ENCODE measurements at regions not wholly inside any gene's neighbourhood (a gene's known extent, or its start where the extent isn't known, plus 50 kb on each side); places are given as distances from the start of the nearest gene placed in this dataset.

DNA sequence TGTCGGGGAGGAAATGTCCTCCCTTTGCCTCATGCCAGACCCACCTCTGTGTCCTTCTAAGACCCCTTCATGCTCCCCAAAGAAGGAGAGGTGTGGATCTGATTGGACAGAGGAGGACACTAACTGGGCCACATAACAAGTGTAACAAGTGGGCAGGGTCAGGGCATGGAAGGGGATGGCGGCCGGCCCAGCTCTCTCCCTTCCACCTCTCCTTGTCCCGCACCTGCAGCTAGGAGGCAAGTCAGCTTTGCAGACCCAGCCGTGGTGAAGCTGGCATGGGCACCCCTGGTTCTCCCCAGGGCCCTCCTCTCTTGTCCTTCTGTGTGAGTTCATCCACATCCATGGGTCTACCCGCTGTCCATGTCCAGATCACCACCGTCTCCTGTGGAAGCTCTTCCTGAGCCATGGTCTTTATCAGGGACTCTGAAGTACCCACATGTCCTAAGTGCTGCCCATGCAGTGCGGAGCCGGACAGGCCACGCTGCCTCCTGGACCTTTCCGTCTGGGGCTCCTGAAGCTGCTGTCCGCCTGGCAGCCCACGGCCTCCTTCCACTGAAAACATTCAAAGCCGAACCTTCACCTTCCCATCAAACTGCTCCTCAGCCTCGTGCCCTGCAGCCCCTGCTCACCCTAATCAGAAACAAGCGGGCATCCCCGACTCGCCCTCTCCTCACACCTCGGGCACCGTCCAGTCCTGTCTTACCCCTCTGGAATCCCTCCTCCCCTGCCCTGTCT lies 460.5 kb downstream of the PTPRU start:
- no peaks in the 10 kb centered on the region for H3K36me3 ChIP-seq (ENCODE audit: control insufficient read depth, insufficient read depth, low read length)
- ChIA-PET POLR2A (no interaction called here), CTCF (interaction anchor here (0.7 to 4.0 kb wide), 7 partner anchors 9 to 1011 kb away, joined by 3 to 31 read pairs (median 5); no protein-coding TSS in a partner anchor)
- TF ChIP-seq CTCF (IDR thresholded peaks at IDR 0.05; ENCODE audit: insufficient read depth, low read depth, low read length): no peak
- no peak for DNase-seq (ENCODE audit: low read depth)
- no peaks in the 10 kb centered on the region for H3K27me3 ChIP-seq (ENCODE audit: control insufficient read depth, insufficient read depth, low read length)
- no peak overlapping the region for H3K4me3 ChIP-seq (ENCODE audit: low read depth, low read length)

DNA sequence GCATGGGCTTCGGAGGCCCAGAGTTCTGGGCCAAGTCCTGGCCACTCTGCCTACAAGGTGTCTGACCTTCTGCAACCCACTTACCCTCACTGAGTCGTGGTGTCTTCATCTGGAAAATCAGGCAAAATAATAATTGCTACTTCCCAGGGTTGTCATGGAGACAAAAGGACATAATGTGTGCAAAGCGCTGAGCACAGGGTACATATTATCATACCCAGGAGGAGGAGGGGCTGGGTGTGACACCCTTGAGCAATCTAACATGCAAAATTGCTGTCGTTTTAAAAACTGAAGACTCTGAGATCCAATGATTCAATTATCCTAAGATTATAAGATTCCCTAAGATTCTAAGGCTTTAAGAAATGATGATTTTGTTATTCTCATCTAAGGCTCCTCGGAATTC lies 459.5 kb downstream of the PTPRU start:
- POLR2A ChIA-PET: no interaction called here
- TF ChIP-seq CTCF (IDR thresholded peaks at IDR 0.05; ENCODE audit: insufficient read depth, low read depth, low read length): no peak
- Histone ChIP-seq H3K27me3 (ENCODE audit: control insufficient read depth, insufficient read depth, low read length) (no peaks in the 10 kb centered on the region), H3K36me3 (ENCODE audit: control insufficient read depth, insufficient read depth, low read length) (no peaks in the 10 kb centered on the region), H3K4me3 (ENCODE audit: low read depth, low read length) (no peak overlapping the region)
- CTCF ChIA-PET: interaction anchor here (0.7 to 4.7 kb wide), 5 partner anchors 8 to 1020 kb away, joined by 3 to 27 read pairs (median 3); no protein-coding TSS in a partner anchor
- DNase-seq (ENCODE audit: low read depth): no peak

DNA sequence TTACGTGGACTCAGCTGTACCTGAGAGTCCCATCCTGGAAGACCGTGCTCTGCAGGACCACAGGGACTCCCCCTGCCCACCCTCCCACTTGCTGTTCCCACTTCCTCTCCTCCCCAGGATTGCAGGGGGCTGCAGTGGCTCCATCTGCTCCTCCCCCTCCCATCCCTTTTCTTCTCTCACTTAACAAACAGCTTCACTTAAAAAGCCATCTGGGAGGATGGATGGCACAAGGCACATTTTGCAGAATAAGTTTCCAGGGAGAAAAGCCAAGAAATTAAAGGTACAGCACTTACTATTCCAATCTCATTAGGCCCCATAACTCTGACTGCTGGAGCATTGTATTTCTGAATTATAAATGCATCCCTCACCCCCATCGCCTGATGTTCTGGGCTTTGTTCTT lies 458.7 kb downstream of the PTPRU start:
- ChIA-PET POLR2A (no interaction called here), CTCF (interaction anchor here (1.2 to 4.7 kb wide), 3 partner anchors 9 to 98 kb away, joined by 3 to 27 read pairs (median 25); no protein-coding TSS in a partner anchor)
- no peak for TF ChIP-seq CTCF (IDR thresholded peaks at IDR 0.05; ENCODE audit: insufficient read depth, low read depth, low read length)
- Histone ChIP-seq H3K4me3 (ENCODE audit: low read depth, low read length) (no peak overlapping the region), H3K36me3 (ENCODE audit: control insufficient read depth, insufficient read depth, low read length) (no peaks in the 10 kb centered on the region), H3K27me3 (ENCODE audit: control insufficient read depth, insufficient read depth, low read length) (no peaks in the 10 kb centered on the region)
- DNase-seq (ENCODE audit: low read depth): no peak

- ChIA-PET CTCF (interaction anchor here (1.2 to 4.7 kb wide), 2 partner anchors 9 to 12 kb away, joined by 3 to 25 read pairs; no protein-coding TSS in a partner anchor), POLR2A (no interaction called here)
- DNase-seq (ENCODE audit: low read depth): no peak
- Histone ChIP-seq H3K27me3 (ENCODE audit: control insufficient read depth, insufficient read depth, low read length) (no peaks in the 10 kb centered on the region), H3K4me3 (ENCODE audit: low read depth, low read length) (no peak overlapping the region), H3K36me3 (ENCODE audit: control insufficient read depth, insufficient read depth, low read length) (no peaks in the 10 kb centered on the region)
- TF ChIP-seq CTCF (IDR thresholded peaks at IDR 0.05; ENCODE audit: insufficient read depth, low read depth, low read length): no peak
These were observed 455.2 kb downstream of the PTPRU start for GRCh38 chr1:29691499-29691898.

- Histone ChIP-seq H3K27me3 (ENCODE audit: control insufficient read depth, insufficient read depth, low read length) (no peaks in the 10 kb centered on the region), H3K36me3 (ENCODE audit: control insufficient read depth, insufficient read depth, low read length) (no peaks in the 10 kb centered on the region), H3K4me3 (ENCODE audit: low read depth, low read length) (no peak overlapping the region)
- CTCF ChIA-PET: interaction anchor here (0.9 to 4.6 kb wide), 5 partner anchors 8 to 20 kb away, joined by 3 to 45 read pairs (median 7); no protein-coding TSS in a partner anchor
- POLR2A ChIA-PET: no interaction called here
- DNase-seq (ENCODE audit: low read depth): no peak
- no peak for TF ChIP-seq CTCF (IDR thresholded peaks at IDR 0.05; ENCODE audit: insufficient read depth, low read depth, low read length)
These were observed 453.8 kb downstream of the PTPRU start for GRCh38 chr1:29690156-29690555.

Measured in BJ (cell line).